Mesodermal cell (in vitro differentiated cells): ENCODE measurements at regions not wholly inside any gene's neighbourhood (a gene's known extent, or its start where the extent isn't known, plus 50 kb on each side); places are given as distances from the start of the nearest gene placed in this dataset.
A peak's percentile ranks its signal among the peaks of the same experiment; 100 is the strongest.
"Not testable (repeated sequence)": the region's sequence is repeated elsewhere in the genome, so short reads cannot be mapped to it uniquely, and the experiment has no call there.

Experiments
- H3K27ac ChIP-seq: 2 replicates; pipeline ENCODE4 v1.7.0; 2013; ENCODE audit warnings: mild to moderate bottlenecking, low read depth, low read length, moderate library complexity; ENCODE audit not compliant: severe bottlenecking
- H3K36me3 ChIP-seq: 2 replicates; pipeline ENCODE4 v1.7.1; 2013; ENCODE audit warnings: mild to moderate bottlenecking, low read length, moderate library complexity; ENCODE audit not compliant: control insufficient read depth, insufficient read depth
- H3K4me1 ChIP-seq: one replicate; pipeline ENCODE4 v1.7.1; 2013; ENCODE audit warnings: mild to moderate bottlenecking, low read length; ENCODE audit not compliant: insufficient read depth, control insufficient read depth, poor library complexity, severe bottlenecking
- H3K4me3 ChIP-seq: 2 replicates; pipeline ENCODE4 v1.7.0; 2013; ENCODE audit warnings: low read length, control low read depth, mild to moderate bottlenecking; ENCODE audit not compliant: insufficient read depth, poor library complexity, severe bottlenecking; ENCODE audit errors: extremely low read depth
- H3K9me3 ChIP-seq: 2 replicates; pipeline ENCODE4 v1.7.1; 2013; ENCODE audit warnings: mild to moderate bottlenecking, low read length, moderate library complexity; ENCODE audit not compliant: control insufficient read depth
- WGBS, 2 experiments: methylation state at CpG; one replicate each; pipeline ENCODE4 v1.1.5; 2013; ENCODE audit warnings: missing lambda C conversion rate in 2 of 2; ENCODE audit not compliant: insufficient coverage in 2 of 2; 5-methylcytosine and 5-hydroxymethylcytosine counted together

DNA sequence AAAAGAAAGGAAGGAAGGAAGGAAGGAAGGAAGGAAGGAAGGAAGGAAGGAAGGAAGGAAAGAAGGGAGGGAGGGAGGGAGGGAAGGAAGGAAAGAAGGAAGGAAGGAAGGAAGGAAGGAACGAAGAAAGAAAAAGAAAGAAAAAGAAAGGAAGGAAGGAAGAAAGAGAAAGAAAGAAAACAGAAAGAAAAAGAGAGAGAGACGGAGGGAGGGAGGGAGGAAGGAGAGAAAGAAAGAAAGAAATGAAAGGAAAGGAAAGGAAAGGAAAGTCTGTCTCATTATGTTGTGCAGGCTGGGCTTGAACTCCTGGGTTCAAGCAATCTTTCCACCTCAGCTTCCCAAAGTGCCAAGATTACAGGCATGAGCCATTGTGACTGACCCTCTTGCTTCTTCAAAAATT is 118.9 kb downstream of the ADSS2 start:
- H3K9me3 ChIP-seq, H3K4me3 ChIP-seq: not testable (repeated sequence)
- 100% methylated on average over 2 of the region's 2 CpGs for WGBS, 2 experiments

DNA sequence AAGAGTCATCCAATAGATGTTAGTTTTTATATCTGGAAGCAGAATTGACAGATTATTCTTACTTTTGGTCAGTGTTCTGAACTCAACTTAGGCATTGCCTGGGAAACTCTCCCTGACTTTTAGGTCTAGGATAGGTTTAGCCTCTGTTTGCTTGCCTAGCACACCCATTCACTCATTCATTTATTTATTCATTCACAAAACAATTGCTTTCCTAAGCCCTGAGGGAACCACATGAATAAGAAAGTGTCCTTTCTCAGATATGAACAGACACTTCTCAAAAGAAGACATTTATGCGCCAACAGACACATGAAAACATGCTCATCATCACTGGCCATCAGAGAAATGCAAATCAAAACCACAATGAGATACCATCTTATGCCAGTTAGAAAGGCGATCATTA is 117.4 kb downstream of the ADSS2 start:
- 78 to 89% methylated on average over 1 of the region's 2 CpGs for WGBS, 2 experiments
- not testable (repeated sequence) for H3K4me1 ChIP-seq, H3K36me3 ChIP-seq, H3K27ac ChIP-seq, H3K4me3 ChIP-seq, H3K9me3 ChIP-seq

More for the DNA sequence above, 118.9 kb downstream of the ADSS2 start:
- not testable (repeated sequence) for H3K36me3 ChIP-seq, H3K27ac ChIP-seq, H3K4me1 ChIP-seq

DNA sequence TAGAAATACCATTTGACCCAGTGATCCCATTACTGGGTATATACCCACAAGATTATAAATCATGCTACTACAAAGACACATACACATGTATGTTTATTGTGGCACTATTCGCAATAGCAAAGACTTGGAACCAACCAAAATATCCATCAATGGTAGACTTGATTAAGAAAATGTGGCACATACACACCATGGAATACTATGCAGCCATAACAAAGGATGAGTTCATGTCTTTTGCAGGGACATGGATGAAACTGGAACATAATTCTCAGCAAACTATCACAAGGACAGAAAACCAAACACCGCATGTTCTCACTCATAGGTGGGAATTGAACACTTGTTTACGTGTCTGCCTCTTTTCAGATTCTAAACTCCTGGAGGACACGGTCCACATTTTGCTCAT is 116.9 kb downstream of the ADSS2 start:
- 89% methylated on average over 1 of the region's 4 CpGs; no CpG with 5 or more reads in 1 of the 2 experiments for WGBS, 2 experiments
- not testable (repeated sequence) for H3K9me3 ChIP-seq, H3K4me3 ChIP-seq, H3K36me3 ChIP-seq, H3K27ac ChIP-seq, H3K4me1 ChIP-seq

DNA sequence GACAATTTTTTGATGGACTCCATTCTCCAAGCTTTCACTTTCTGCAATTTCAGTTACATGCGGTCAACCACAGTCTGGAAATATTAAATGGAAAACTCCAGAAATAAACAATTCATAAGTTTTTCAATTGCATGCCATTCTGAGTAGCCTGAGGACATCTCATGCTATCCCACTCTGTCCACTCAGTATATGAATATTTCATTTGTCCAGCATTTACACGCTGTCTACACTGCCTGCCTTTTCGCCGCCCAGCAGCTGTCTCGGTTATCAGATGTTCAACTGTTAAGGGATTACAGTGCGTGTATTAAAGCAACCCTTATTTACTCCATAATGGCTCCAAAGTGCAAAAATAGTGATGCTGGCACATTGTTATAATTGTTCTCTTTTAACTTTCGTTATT is 116.3 kb downstream of the ADSS2 start:
- WGBS, 2 experiments: 92 to 100% methylated on average over 5 to 6 of the region's 7 CpGs
- Histone ChIP-seq H3K4me1 (peaks cover 4% of the 10 kb centered on the region), H3K4me3 (no peak overlapping the region), H3K27ac (no peak overlapping the region), H3K36me3 (no peaks in the 10 kb centered on the region), H3K9me3 (no peaks in the 10 kb centered on the region)

DNA sequence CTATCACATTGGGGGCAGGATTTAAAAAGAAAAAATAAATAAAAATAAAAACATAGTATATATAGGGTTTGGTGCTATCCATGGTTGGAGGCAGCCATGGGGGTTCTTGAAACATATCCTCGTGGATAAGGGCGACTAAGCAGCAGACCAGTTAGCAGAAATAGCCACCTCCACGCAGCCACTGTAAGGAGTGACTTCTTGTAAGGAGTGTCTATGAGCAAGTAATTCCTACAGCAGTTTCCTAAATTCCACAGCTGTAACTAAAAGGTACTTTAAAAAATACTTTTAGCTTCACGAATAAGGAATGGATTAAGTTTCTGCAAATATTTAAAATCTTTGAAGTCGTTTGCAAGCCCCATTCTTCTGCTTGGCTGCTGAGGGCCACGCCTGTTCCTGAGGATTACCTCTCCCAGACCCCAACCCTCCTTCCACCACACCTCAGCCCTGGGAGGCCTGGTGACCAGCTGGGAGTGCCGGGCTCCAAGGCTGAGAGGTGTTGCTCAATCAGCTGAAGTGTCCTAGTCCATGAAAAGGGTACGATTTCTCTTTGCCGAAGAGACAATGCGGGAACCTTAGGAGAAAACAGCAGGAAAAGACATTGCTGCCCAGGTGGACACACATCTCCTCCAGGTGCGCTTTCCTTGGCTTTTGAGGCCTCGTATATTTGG is 115.3 kb downstream of the ADSS2 start:
- Histone ChIP-seq H3K27ac (no peak overlapping the region), H3K4me1 (peaks cover 6% of the 10 kb centered on the region), H3K9me3 (no peaks in the 10 kb centered on the region), H3K36me3 (no peaks in the 10 kb centered on the region), H3K4me3 (no peak overlapping the region)
- 87 to 96% methylated on average over 8 to 10 of the region's 12 CpGs for WGBS, 2 experiments

DNA sequence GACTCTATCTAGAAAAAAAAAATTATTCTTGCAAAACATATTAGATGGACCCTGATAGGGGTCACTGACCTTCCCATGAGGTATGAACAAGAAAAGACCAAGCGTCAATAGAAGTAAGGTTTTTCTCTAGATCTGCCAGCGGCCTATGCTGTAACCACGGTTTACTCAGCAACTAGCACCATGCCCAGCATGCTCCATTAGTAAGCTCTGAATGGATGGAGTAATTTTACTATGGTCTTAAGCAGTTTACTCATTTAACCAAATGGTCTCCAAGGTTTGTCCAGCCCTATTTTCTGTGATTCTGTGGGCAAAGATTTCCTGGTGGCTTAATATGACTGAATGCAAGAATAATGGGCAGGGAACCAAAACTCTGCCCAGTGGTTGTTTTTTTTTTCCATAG is 113.9 kb downstream of the ADSS2 start:
- Histone ChIP-seq H3K4me1 (peaks cover 15% of the 10 kb centered on the region), H3K4me3 (no peak overlapping the region), H3K27ac (no peak overlapping the region), H3K36me3 (no peaks in the 10 kb centered on the region), H3K9me3 (no peaks in the 10 kb centered on the region)
- WGBS, 2 experiments: 100% methylated on average over 2 to 3 of the region's 3 CpGs

DNA sequence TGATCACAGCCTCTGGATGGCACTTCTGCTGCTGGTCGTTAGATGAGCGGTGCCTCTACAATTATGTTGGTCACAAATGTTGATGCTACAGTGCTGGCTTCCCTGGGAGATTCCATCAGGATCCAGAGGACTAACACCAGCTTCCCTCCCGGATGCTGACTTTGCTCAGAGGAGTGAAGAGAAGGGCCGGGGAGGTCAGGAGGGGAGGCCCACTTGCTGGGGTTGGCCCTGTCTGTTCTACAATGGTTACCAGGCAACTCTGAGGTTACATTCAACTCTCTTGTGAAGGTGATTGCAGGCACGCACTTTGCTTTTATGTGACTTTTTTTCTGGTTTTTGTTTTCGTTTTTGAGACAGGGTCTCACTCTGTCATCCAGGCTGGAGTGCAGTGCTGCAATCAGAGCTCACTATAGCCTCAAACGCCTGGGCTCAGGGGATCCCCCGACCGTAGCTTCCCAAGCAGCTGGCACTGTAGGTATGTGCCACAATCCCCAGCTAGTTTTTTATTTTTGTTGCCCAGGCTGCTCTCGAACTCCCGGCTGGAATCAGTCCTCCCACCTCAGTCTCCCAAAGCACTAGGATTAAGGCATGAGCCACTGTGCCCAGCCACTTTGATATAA is 112.5 kb downstream of the ADSS2 start:
- no peaks in the 10 kb centered on the region for H3K36me3 ChIP-seq
- WGBS, 2 experiments: 79 to 84% methylated on average over 8 to 11 of the region's 11 CpGs
- H3K4me3 ChIP-seq: no peak overlapping the region
- no peaks in the 10 kb centered on the region for H3K9me3 ChIP-seq
- H3K4me1 ChIP-seq: peaks cover 15% of the 10 kb centered on the region
- no peak overlapping the region for H3K27ac ChIP-seq

DNA sequence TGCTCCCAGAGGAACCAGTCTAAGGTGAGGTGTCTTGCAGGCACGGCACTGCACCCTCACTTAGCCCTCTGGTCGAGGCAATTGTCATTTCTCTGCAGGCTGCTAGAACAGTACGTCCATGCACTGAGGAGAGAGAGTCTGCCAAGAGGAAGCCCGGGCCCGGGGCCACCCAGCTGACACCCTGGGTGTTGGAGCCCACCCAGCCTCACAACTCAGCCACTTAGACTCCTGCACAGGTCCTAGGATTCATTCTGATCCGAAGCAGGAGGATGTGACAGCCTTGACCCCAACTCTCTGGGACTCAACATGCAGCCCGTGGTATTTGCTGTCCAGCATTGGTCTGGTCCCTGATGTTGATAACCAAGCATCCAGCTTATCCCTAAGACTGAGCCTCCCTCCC is 111.9 kb downstream of the ADSS2 start:
- H3K4me1 ChIP-seq: peaks cover 15% of the 10 kb centered on the region
- no peak overlapping the region for H3K4me3 ChIP-seq
- 81 to 90% methylated on average over 7 of the region's 7 CpGs for WGBS, 2 experiments
- no peak overlapping the region for H3K27ac ChIP-seq
- H3K36me3 ChIP-seq: no peaks in the 10 kb centered on the region
- no peaks in the 10 kb centered on the region for H3K9me3 ChIP-seq

DNA sequence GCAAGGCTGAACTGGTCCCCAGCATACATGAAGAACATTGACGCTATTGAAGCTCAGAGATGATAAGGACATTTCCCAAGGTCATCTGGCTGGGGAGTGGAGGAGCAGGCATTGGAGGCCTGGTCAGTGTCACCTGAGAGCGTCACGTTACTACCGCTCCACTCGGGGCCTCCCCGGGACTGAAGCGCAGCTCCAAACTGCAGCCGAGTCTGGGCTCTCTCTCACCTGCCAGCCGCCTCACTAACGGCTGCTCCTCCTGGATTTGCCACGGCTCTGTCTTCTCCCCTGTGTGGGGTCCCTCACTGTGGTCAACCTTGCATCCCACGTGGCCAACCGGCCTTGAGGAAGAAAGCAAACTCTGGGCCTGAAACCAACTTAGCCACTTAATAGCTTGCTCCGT is 111.3 kb downstream of the ADSS2 start:
- Histone ChIP-seq H3K4me3 (no peak overlapping the region), H3K4me1 (peaks cover 15% of the 10 kb centered on the region), H3K9me3 (no peaks in the 10 kb centered on the region), H3K27ac (no peak overlapping the region), H3K36me3 (no peaks in the 10 kb centered on the region)
- 94 to 95% methylated on average over 11 to 14 of the region's 14 CpGs for WGBS, 2 experiments

DNA sequence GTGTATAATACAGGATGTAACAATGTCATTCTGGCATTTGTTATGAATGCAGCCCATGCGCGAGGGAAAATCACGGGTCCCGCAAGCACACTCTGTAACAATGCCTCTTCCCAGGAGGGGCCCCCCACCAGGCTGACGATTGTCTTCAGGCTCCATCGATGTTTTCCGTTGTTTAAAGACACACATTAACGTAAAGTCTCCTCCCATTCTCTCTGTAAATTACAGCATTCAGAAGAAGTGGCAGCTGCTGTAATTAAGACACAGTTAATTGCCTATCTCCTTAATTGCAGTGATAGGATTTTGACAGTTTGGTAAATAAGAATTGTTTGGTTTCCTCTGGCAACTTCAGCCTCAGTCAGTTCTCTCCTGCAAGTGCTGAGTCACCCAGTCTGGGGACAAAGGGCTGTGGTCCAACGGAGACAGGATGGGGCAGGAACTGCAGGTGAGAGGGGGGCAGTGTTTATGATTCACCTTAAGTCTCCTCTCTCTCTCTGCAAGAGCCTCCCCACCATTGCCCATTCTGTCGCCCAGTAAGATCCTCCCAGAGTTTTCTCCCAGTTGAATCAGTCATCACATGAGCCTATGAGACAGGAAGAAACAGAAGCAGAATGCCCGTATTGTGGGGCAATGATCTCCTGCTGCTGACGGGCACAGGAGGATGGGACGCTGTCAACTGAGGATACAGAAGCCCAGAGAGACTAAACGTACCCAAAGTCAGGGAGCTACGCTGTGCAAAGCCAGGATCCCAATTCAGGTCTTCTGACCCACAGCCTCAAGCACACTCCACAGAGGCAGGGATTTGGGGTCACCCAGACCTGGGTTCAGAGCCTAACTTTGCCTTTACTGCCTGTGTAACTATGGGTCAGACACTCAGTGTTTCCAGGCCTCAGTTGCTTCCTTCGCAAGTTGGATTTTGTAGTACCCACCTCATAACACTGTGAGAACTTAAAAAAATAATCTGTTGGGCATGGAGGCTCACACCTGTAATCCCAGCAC is 110.0 kb downstream of the ADSS2 start:
- H3K4me1 ChIP-seq: peaks cover 11% of the 10 kb centered on the region
- no peaks in the 10 kb centered on the region for H3K9me3 ChIP-seq
- H3K4me3 ChIP-seq: no peak overlapping the region
- H3K27ac ChIP-seq: peak overlapping the region; percentile 56
- WGBS, 2 experiments: 46 to 59% methylated on average over 10 to 14 of the region's 16 CpGs
- no peaks in the 10 kb centered on the region for H3K36me3 ChIP-seq
